ENCODE measurements at regions not wholly inside any gene's neighbourhood (a gene's known extent, or its start where the extent isn't known, plus 50 kb on each side); places are given as distances from the start of the nearest gene placed in this dataset.

- DNase-seq, result no peak
- H3K4me1 Mint-ChIP-seq, result no peaks in the 10 kb centered on the region
- H3K9me3 Mint-ChIP-seq, result no peaks in the 10 kb centered on the region
- H3K27ac Mint-ChIP-seq, result no peak overlapping the region
- TF ChIP-seq CTCF (IDR thresholded peaks at IDR 0.05), result no peak
- no peaks in the 10 kb centered on the region for H3K36me3 Mint-ChIP-seq (ENCODE audit: low read depth)
- no peak overlapping the region for H3K4me3 Mint-ChIP-seq
- H3K27me3 Mint-ChIP-seq (ENCODE audit: low read depth, poor library complexity), result no peaks in the 10 kb centered on the region
Observed at GRCh38 chr13:56351041-56351440, 789.7 kb upstream of the PRR20A start.

GRCh38 chr13:56352361-56352760 is 788.4 kb upstream of the PRR20A start:
- Mint-ChIP-seq H3K27me3 (ENCODE audit: low read depth, poor library complexity) (no peaks in the 10 kb centered on the region), H3K27ac (no peak overlapping the region), H3K9me3 (no peaks in the 10 kb centered on the region), H3K4me1 (no peaks in the 10 kb centered on the region), H3K36me3 (ENCODE audit: low read depth) (no peaks in the 10 kb centered on the region), H3K4me3 (no peak overlapping the region)
- no peak for DNase-seq
- TF ChIP-seq CTCF (IDR thresholded peaks at IDR 0.05), result no peak

GRCh38 chr13:56352901-56353300 is 787.8 kb upstream of the PRR20A start:
- H3K27me3 Mint-ChIP-seq (ENCODE audit: low read depth, poor library complexity), result no peaks in the 10 kb centered on the region
- H3K27ac Mint-ChIP-seq, result no peak overlapping the region
- H3K9me3 Mint-ChIP-seq, result no peaks in the 10 kb centered on the region
- H3K4me3 Mint-ChIP-seq, result no peak overlapping the region
- DNase-seq, result no peak
- H3K36me3 Mint-ChIP-seq (ENCODE audit: low read depth), result no peaks in the 10 kb centered on the region
- TF ChIP-seq CTCF (IDR thresholded peaks at IDR 0.05), result no peak
- no peaks in the 10 kb centered on the region for H3K4me1 Mint-ChIP-seq

- H3K27ac Mint-ChIP-seq, result no peak overlapping the region
- no peaks in the 10 kb centered on the region for H3K36me3 Mint-ChIP-seq (ENCODE audit: low read depth)
- no peaks in the 10 kb centered on the region for H3K27me3 Mint-ChIP-seq (ENCODE audit: low read depth, poor library complexity)
- no peak for TF ChIP-seq CTCF (IDR thresholded peaks at IDR 0.05)
- DNase-seq, result no peak
- H3K9me3 Mint-ChIP-seq, result no peaks in the 10 kb centered on the region
- no peaks in the 10 kb centered on the region for H3K4me1 Mint-ChIP-seq
- no peak overlapping the region for H3K4me3 Mint-ChIP-seq
Observed at GRCh38 chr13:56356690-56357089, 784.0 kb upstream of the PRR20A start.

- H3K27me3 Mint-ChIP-seq (ENCODE audit: low read depth, poor library complexity), result no peaks in the 10 kb centered on the region
- H3K4me1 Mint-ChIP-seq, result no peaks in the 10 kb centered on the region
- no peak overlapping the region for H3K27ac Mint-ChIP-seq
- H3K4me3 Mint-ChIP-seq, result no peak overlapping the region
- no peak for TF ChIP-seq CTCF (IDR thresholded peaks at IDR 0.05)
- no peak for DNase-seq
- peaks cover 15% of the 10 kb centered on the region for H3K9me3 Mint-ChIP-seq
- H3K36me3 Mint-ChIP-seq (ENCODE audit: low read depth), result peaks cover 5% of the 10 kb centered on the region
Observed at GRCh38 chr13:56378566-56378965, 762.2 kb upstream of the PRR20A start.

GRCh38 chr13:56393549-56393948 is 747.2 kb upstream of the PRR20A start:
- H3K27ac Mint-ChIP-seq, result no peak overlapping the region
- H3K4me1 Mint-ChIP-seq, result no peaks in the 10 kb centered on the region
- DNase-seq, result no peak
- H3K36me3 Mint-ChIP-seq (ENCODE audit: low read depth), result no peaks in the 10 kb centered on the region
- no peaks in the 10 kb centered on the region for H3K27me3 Mint-ChIP-seq (ENCODE audit: low read depth, poor library complexity)
- peaks cover 14% of the 10 kb centered on the region for H3K9me3 Mint-ChIP-seq
- H3K4me3 Mint-ChIP-seq, result no peak overlapping the region
- TF ChIP-seq CTCF (IDR thresholded peaks at IDR 0.05), result no peak
